CD4-positive, alpha-beta T cell treated with Interleukin-15 for 1 hour (primary cell): ENCODE measurements at regions not wholly inside any gene's neighbourhood (a gene's known extent, or its start where the extent isn't known, plus 50 kb on each side); places are given as distances from the start of the nearest gene placed in this dataset.
"Not testable (repeated sequence)": the region's sequence is repeated elsewhere in the genome, so short reads cannot be mapped to it uniquely, and the experiment has no call there.

ENCODE experiments used
- DNase-seq: peaks from one replicate; pipeline ENCODE4 v3.0.0-alpha.2; 2020

GRCh38 chr1:90823686-90824085 is 106.6 kb upstream of the BARHL2 start:
- DNase-seq, result no peak

DNA sequence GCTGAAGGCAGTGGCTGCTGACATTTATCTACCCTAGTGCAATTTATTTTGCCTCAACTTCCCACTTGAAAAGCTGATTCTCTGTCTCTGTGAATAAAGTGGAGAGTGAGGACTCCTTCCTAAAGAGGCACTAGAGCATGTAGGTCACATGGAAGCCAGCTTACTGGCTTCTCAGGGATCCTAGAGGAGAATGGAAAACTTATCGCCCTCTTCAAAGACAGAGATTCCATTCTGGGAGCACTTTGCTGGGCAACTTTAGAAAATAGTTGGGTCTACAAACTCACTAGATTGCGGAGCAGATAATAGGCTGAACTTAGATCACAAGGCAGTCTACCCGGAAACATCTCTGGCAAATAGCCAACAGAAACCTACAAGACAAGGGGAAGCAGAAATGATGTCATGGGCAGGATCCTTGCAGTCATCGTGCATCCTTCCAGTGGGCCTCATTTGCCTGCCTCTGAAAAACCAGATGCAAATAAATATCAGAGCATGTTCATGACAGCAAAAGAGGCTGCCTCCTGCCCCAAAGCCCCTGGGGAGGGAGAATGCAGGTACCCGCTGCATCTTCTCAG is 104.8 kb upstream of the BARHL2 start:
- no peak for DNase-seq

DNA sequence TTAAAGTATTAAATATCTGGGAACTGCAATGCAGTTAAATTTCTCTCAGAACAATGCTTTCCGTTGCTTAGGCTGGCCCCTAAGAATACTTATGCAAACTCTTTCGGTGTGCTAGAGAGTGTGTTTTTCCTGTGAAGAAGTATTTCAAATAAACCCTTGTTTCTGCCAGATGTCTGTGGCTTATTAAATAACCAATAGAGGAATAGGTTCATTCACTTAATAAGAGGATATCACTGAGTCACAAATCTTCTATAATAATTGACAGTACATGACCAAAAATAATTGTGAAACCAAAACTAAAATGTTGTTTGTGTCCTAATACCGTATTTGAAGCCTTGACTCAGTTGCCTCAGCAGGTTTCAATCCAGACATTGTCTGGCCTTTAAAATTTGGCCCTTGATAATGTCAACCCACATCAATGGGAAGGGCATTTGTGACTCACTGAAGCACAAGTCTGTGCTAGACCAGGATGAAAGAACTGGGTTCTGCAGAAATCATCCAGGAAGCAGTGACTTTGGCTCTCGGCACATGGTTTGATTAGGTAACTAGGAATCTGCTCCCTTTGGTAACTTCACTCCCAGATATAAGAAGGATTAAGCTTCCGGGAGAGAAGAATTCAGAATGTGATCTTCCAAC is 104.2 kb upstream of the BARHL2 start:
- no peak for DNase-seq

GRCh38 chr1:90820745-90821144 is 103.6 kb upstream of the BARHL2 start:
- DNase-seq, result no peak

DNA sequence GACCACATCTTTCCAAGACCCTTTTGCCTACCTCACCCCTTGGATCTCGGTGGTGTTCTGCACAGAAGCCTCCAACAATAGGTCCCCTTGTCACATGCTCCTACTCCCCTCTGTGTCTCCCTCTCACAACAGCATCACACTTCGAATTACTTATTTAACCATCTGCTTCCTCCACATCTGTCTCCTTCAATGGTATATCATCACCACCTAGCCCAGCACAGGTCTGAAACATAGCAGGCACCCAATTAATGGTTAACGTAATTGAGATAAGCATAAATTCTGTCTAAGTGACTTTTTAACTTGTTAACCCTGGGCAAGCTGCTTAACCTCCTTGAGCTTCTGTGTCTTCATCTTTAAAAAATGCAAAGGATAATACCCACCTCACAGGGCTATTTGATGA is 100.3 kb upstream of the BARHL2 start:
- no peak for DNase-seq

GRCh38 chr1:90812237-90812636 is 95.1 kb upstream of the BARHL2 start:
- DNase-seq, result not testable (repeated sequence)

GRCh38 chr1:90811444-90811950 is 94.4 kb upstream of the BARHL2 start:
- not testable (repeated sequence) for DNase-seq

- no peak for DNase-seq
Observed at GRCh38 chr1:90810681-90811080, 93.6 kb upstream of the BARHL2 start.

DNA sequence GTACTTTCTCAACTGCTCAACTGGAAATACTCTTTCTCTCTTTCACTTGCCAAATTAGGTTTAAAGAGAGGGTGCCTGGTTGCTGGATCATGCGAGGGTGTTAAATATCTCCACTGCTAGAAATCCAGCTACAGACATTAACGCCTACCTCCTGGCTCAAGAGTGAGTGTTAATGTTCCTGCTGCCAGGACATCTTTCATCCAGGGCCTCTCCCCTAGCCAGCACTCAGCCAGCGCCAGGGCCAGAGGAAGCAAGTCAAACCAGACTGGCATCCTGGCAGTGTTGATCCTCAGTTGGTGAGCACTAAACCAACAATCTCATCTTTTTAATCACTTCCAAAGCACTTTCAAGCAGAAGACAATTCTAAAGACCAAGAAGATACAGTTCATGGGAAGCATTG is 92.9 kb upstream of the BARHL2 start:
- DNase-seq, result no peak

DNA sequence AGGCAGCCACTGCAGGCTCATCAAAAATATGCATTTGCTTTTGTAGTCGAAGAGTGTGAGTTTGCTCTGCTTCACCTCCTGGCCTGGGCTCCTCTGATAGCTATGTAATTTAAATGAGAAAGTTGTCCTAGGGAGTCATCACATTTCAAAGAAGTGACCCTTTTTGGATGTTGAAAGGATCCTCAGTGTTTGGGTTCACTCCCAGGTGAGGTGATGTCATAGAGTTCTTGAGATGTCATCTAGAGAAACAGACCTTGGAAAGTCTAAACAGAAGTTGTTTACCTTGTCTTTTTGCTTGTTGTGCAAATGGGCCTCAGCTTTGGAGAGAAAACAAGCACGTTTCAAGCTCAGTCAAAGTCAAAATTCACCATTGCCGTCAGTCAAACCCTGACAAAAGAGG is 92.0 kb upstream of the BARHL2 start:
- no peak for DNase-seq

- no peak for DNase-seq
Observed at GRCh38 chr1:90807329-90807728, 90.2 kb upstream of the BARHL2 start.

- no peak for DNase-seq
Observed at GRCh38 chr1:90802622-90803021, 85.5 kb upstream of the BARHL2 start.

- DNase-seq, result no peak
Observed at GRCh38 chr1:90800012-90800717, 83.1 kb upstream of the BARHL2 start.

DNA sequence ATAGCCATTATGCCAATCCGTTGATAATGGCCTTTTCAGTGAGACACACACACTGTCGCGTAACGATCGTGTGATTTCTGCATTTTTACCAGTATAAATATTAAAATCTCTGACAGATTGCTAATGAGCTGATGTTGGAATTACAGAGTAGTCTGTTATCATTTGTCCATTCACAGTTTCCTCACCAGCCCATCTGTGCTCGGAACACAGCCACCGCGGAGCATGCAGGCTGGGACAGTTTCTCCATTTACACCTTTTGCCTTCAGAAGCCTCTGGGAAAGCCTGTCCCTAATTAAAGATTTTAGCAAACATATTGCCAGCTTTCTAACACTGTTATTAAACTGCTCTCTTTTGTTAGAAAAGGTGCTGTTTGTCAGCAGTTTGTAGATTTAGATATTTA is 82.2 kb upstream of the BARHL2 start:
- DNase-seq, result no peak

- no peak for DNase-seq
Observed at GRCh38 chr1:90798883-90799282, 81.8 kb upstream of the BARHL2 start.

DNA sequence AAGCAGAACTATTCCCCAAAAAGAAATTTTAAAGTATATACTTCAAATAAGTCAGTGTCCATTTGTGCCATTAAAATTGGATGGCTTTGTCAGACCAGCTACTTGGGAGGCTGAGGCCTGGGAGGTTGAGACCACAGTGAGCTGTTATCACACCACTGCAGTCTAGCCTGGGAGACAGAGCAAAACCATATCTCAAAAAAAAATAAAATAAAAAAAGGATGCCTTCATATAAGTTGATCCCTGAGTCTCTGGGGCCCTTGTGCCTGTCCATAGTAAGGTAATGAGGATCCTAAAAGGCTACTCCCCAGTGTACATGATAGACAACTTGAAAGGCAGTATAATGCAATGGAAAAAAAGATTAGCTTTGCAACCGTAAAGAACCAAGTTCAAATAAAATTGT is 81.2 kb upstream of the BARHL2 start:
- DNase-seq, result no peak

DNA sequence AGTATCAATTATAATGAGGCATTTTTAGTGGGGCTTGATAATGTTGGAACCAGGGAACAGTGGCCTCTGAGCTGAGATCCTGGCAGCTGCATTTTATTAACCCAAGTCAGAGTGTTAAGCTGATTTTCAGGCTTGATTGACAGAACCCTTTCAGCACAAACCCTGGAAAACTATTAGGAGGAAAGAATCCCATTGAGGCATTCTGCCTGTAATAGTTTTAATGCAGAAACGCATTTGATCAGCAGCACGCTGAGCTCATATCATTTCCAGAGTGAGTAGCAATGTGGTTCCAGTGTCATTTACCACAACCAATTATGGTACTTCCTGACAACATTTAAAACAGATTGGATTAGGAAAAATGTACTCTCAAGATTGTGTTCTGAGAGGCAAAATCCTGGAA is 78.3 kb upstream of the BARHL2 start:
- no peak for DNase-seq

GRCh38 chr1:90786709-90787108 is 69.6 kb upstream of the BARHL2 start:
- DNase-seq, result no peak

DNA sequence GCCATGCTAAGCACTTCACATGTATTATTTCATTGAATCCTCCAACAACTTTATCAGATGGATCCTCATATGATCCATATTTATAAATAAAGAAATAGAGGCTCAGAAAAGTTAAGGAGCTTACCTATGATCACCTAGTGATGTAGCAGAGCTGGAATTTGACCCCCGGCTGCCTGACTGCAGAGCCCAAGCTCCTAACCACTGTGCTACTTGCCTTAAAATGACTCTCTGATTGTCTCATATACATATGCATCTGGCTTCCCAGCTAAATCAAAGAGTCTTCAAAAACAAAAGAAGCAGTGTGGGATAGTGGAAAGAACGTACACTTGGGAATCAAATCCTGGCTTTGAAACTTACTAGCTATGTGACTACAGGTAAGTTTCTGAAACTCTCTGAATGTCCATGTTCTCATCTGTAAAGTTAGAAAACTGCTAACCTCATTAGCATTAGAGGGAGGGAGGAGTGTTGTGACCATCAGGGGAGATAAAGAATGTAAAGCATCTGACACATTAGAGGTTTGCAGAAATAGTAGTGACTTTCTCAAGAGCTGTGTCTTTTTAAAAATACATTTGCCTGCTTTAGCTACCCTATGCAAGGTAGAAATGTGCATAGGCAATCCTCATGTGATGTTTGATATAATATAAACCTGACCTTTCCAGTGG is 67.2 kb upstream of the BARHL2 start:
- DNase-seq, result no peak

GRCh38 chr1:90783181-90783580 is 66.1 kb upstream of the BARHL2 start:
- DNase-seq, result no peak

DNA sequence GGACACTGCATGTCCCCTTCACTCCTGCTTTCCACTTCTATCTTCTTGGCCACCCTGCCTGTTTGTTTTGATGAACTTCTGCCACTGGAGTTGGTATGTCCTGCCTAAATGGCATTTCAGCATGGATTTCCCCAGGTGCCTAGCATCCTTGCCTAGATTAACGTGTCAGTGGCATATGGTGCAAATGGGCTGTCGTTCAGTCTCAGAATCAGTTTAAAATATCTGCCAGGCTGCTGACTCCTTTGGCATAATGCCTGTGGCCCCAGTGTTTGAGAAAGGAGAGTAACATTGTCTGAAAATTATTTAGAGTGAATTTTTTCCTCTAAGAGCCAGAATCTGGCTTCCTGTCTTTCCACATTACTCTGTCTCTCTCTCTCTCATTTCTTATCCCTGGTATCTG is 64.9 kb upstream of the BARHL2 start:
- no peak for DNase-seq

DNA sequence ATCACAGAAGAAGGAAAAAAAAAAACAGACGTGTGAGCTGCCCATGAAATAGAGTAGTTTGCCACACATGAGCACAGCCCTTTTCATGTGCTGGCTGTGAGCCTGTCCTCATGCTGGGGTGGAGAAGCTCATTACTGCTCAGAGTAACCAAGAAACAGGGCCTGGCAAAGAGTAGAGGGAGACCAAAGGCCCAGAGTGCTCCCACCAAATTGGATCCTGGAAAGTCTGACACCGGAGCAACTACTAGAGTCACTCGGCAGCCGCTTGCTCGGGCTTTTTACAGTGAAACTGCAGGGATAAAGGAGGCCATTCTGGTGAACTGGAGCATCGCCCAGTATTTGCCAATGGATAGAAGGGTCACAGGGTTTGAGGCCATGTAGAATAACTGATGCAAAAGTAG is 64.4 kb upstream of the BARHL2 start:
- no peak for DNase-seq

- no peak for DNase-seq
Observed at GRCh38 chr1:90780981-90781380, 63.9 kb upstream of the BARHL2 start.

DNA sequence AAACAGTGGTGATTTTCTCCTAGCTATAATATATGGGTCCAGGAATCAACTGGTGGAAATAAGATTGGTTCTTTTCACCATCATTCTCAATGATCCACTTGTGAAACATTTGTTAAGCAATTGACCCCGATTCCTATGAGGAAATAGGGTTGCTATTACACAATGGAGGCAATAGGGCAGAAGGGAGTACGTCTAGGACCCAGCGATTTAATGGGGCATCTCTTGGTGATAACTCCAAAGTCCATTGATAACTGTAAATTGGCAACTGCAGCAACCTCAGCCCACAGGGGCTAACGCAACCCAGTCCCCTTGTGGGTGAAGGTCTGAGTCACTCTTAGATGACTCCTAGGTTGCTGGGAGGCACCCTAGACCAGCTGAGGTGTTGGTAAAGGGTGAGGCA is 62.5 kb upstream of the BARHL2 start:
- no peak for DNase-seq
